ENCODE measurements at regions not wholly inside any gene's neighbourhood (a gene's known extent, or its start where the extent isn't known, plus 50 kb on each side); places are given as distances from the start of the nearest gene placed in this dataset.
A peak's percentile ranks its signal among the peaks of the same experiment; 100 is the strongest.
"Not testable (repeated sequence)": the region's sequence is repeated elsewhere in the genome, so short reads cannot be mapped to it uniquely, and the experiment has no call there.

DNA sequence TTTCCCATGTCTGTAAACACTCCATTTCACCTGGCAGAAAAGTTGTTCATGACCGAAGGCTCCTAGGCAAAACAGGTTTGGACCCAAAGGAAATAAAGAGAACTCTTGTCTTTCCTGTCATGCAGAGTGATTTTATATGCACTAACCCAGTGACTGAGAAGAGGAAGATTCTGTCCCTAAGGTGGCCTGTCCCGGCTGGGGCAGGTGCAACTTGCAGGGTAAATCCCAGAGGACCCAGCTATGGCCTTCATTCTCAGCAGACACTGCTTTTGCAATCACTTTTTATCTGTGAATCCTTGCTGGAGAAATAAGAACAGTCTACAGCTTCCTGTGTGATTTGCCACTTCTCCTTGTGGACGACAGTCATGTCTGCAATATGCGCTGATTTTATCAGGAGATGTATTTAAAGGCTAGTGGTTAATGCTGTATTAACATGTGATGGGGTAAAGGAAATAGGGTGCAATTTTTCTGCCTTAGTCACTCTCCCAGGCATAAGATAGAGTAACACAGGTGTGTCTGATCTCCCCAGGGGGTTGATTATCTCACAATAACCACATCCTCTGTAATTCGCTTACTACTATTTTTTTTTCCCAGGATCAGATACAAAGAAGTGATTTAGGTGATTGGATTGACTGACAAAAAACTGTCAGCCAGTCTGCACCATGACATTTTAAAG, 696.8 kb upstream of the SOX9 start:
- DNase-seq, result no peak

DNA sequence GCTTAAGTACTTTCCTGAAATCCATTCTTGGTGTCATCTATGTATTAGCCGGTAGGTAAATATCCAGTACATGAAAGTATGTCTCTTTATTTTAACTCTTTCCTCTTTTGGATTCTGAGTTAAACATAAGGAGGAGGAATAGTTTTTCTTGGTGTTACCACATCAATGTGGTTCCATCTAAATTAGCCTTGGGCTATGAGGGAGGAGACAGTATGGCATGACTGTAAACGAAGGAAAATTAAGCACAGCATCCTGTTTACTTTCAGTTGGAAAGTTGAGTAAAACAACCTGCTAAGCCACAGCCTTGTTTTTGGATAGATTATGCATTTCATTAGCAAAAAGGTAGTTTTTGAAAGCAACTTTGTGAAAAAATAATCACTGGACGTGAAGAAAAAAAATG, 693.0 kb upstream of the SOX9 start:
- no peak for DNase-seq

DNA sequence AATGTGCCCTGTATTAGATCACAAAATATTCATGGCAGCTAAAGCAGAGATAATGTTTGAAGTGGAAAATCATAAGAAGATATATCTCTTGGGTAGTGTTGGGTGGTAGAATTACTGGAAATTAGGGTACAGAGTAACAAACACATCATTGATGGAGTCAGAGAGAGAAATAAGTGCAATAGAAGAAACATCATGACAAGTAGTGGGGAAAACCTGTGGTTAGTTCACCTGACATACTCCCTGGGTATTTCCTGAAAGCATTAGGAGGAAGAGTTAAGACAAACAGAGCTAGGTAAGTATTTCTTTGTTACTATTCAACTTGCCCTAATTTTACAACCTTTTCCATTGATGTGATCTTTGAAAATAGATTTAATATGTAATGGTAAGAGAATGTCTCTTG, 691.9 kb upstream of the SOX9 start:
- no peak for DNase-seq

DNA sequence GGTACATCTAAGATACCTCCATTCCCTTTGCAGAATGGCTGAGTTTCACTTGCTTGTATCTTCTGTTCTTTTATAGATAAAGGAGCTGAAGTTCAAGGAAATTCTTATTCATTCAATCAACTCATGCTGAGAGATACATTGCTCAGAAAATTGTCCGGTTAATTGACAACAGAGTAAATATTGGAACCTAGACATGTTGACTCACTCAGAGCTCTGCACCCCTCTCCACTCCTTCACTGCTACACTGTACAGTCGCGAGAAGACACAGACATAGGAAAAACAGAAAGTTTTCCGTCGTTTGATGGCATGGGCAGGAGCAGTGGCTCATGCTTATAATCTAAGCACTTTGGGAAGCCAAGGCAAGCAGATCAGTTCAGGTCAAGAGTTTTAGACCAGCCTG, 690.5 kb upstream of the SOX9 start:
- DNase-seq, result no peak

DNA sequence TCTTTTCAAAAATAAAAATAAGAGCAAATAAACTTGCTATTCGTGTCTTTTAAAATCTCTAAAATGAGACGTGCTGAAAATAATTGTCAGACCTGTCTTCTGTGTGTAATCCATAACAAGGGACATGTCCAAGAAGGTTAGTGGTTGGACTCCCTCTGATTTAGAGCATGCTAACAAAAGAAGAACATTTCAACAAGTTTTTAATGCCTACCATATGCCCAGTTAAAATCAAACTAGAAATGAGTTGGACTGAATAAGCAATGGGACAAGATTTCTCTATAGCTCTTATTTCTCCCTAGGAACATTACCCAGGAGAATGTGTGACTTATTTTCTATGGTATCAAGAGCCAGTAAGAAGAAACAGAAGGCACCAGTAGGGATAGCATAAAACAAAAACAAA, 689.7 kb upstream of the SOX9 start:
- DNase-seq, result no peak

DNA sequence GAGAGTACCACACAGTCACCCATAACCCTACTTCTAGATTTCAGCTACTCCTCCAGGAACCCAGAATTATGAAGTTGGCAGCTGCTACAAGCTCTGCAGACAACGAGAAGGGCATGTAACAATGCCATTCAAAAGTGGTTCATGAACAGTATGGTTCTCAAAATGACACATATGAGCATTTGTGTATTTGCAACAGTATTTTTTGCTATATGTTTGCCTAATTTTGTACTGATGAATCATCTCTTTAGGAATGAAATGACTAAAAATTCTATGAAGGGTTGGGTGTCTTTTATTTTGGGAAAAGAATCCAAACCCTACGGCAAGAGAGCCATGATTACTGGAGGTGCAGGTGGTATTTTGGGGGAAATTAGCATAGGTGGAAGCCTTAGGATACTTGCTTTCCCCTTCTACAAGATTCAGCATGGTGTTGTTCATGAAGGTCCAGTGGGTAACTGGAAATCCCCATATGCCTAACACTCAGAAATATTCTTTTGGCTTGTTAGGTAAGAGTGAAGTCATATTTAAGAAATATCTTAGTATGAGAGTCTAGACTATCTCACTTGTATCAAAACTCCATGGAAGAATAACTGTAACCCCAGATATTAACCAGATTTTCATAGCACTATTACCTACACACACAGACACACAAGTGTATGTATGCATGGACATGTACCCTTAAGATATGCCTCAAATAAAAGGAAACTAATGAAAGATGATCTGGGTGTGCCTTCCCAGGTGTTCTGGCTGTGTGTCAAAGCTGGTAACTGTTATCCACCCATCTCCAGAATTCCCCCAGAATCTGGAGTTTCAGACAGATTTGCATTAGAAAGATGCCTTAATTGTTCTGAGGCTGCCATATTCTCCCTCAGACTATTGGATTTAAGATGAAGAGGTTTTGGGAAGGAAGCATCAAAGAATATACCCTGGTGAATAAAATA, 688.2 kb upstream of the SOX9 start:
- no peak for DNase-seq

DNA sequence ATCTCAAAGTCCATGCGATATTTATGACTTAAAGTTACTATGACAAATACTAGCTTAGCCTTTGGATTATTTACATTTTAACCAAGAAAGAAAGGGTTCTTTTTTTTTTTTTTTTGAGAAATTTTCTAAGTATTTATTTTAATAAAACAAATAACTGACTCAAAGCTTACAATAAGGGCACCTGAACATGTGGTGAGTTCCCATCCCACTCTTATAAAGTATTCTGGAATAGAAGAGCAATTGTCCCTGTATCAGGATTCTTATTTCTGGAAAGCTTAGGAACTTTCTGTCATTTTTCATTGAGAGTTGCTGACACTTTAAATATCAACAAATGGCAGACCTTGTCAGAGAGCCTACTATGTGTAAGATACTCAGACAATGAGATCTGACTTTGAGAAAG, 686.1 kb upstream of the SOX9 start:
- no peak for DNase-seq

DNA sequence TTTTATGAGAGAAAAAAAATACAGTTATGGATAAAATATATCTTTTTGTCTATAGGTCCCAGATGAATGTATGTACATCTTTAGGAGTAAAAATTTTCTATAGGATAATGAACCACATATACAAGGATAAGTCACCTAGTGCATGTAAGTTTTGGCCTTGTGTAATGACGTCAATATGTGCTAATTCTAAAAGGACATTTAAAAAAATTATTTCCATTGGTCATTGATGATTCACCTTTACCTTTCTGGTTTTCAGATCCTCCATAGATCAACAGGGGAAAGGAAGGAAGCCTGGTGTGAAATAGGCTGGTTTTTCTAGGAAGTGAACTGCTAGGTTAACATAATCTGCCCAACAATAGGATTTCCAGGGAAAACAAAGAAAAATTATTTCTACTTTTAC, 684.3 kb upstream of the SOX9 start:
- DNase-seq, result no peak

DNA sequence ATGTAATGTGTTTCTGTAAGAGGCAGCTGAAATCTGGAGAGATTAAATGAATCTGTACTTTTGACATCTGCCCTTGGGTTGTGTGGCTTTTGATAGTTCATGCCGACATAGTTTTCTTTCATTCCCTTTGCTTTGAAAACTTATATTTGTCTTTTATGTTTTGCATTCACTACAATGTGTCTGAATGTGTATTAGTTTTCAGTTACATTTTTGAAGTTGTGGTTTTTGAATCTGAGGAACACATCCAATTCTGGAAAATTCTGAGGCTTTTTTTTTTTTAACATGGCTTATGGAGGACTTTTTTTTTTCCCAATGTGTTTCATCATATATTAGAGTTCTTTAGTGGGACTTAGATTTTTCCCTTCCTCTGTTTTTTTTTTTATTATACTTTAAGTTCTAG, 683.7 kb upstream of the SOX9 start:
- DNase-seq, result no peak

DNA sequence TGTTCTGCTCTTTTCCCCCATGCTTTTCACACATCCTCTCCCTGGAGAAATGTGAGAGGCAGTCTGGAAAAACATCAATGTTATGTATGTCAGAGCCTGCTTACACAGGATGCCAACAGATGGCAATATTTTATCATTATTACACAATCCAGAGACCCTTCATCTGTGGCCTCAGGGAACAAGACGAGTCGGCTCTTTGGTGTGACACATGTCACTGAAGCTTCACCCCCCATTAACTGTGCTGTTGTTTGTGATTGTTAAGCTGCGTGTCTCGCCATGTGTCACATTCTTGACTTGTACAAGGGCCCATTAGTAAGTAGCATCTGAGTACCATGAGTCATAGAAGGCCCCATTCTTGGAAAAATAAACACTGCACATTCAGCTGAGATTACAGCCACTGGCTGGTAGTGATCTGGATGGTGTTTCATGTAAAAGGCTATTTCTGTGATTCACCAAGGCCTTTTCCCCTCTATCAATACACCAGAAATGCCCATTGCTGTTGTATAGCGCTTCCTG, 682.1 kb upstream of the SOX9 start:
- DNase-seq, result no peak

DNA sequence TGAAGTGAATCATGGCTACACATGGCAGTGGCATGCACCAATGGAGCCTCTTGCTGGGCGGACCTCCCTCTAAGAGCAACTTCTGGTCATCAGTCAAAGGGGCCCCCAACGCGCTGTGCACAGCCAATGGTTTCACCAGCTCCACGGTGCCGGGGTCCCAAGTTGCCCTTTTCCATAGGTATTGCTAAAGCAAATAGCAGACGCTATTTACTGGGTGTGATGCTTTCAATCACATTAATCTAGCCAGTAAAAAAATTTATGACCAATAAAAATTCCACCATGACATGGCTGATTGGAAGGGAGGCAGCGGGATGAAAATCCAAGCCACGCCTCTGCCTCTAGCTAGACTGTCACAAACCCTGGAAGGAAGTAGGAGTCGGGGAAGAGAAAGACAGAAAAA, 680.3 kb upstream of the SOX9 start:
- DNase-seq, result no peak

DNA sequence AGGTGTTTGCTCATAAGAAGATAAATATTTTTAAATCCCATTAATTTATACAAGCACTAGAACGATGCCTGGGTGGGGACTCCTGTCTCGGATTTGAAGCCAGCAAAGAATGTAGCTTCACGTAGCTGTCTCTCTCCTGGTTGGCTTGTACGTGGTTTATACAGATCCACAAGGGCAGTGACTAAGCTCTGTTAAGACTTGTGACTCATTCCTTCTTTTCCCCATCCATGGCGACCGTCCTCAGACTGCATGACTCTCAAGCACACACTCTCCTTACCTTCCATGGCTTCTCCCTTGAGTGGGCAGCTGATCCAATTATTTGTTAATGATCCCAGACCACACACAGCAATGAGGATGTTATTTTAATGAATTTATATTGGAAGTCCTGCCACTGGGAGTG, 679.7 kb upstream of the SOX9 start:
- DNase-seq, result no peak

DNA sequence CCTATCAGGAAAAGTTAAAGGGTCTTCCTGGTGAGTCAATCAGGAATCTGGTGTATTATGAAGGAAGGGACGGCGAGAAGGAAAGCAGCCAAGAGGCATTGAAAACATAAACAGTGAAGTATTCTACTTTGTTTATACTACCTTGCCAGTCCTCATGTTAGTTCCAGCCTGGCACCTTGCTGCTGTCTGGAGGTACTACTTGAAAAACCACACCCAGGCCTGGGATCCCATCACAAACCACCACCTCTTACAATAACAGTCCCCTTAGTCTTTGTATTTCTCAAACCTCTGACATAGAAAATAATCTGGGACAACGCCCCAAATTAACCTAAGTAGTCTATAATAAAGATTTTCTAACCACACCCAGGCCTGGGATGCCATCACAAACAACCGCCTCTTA, 676.7 kb upstream of the SOX9 start:
- DNase-seq, result no peak

DNA sequence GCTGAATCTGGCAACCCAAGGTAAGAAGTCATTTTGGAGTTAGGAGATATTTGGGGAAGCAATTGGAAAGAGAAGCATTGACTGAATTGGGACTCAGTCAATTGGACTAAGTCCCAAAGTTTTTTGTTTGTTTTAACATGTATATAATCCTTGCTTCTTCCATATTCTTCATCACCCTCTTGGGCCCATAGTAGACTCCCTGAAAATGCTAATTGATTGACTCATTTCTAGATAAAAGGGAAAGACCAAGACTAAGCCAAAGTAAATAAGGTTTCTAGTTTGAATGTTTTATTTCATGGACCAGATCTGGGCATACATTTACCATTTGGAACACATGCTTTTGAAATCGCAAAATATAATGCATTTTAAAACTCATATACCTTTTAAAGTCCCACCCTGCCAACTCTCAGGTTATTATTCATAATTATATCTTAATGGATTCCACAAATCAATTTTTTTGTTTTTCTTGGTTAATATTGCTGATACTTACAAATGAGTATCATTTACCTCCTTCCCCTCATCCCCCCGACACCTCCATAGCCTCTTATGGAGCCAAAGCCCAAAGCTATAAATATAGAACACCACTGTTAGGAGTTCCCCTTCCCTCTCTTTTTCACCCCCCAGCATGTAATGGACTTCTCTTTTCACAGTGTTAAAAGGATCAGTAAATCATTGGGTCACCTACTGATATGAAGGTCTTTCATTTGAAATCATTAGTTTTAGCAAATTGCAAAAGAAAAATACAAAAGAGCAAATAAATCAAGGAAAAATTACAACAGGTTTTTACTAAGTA, 674.0 kb upstream of the SOX9 start:
- no peak for DNase-seq

DNA sequence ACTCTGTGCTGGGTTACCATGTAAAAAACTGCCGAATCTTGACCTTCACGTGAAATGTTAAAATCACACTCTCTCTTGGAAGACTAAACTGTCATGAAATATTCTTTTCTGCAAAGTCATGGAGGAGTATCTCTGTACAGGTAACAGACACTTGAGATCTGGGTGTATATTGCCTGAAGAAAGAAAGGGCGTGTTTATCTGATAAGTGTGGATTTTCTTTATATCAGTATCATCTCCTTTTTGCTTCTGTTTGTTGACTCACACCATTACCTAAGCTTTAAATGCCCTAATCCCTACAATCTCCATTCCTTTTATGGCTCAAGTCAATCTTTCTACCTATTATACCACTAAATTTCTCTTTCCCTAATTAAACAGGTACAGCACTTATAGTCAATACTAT, 673.2 kb upstream of the SOX9 start:
- no peak for DNase-seq

DNA sequence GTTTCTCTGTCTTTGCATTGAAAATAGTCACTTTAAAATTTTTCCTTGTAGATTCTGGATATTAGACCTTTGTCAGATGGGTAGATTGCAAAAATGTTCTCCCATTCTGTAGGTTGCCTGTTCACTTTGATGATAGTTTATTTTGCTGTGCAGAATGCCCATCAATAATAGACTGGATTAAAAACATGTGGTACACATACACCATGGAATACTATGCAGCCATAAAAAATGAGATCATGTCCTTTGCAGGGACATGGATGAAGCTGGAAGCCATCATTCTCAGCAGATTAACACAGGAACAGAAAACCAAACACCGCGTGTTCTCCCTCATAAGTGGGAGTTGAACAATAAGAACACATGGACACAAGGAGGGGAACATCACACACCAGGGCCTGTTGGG, 670.2 kb upstream of the SOX9 start:
- DNase-seq, result not testable (repeated sequence)

DNA sequence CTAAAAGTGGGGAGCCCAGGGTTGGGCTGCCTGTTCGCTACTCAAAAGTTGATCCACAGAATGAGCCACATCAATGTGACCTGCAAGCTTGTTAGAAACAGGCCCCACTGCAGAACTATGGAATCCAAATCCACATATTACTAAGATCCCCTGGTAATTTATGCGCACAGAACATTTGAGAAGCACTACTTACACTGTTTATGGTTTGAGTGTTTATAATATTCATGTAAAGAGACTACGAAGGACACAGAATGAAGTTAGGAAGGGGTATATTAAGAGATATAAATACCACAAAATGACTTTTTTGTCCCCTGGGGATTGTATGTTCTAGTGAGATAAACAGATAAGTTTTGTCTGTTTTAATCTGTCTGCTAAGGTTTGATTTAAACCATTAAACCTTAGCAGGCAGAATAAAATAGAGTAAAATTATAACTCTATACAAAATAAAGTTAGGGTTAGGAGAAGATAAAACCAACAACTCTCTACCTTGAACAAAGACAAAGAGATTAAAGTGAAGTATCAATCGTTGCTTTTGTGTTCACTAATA, 666.9 kb upstream of the SOX9 start:
- DNase-seq, result no peak

DNA sequence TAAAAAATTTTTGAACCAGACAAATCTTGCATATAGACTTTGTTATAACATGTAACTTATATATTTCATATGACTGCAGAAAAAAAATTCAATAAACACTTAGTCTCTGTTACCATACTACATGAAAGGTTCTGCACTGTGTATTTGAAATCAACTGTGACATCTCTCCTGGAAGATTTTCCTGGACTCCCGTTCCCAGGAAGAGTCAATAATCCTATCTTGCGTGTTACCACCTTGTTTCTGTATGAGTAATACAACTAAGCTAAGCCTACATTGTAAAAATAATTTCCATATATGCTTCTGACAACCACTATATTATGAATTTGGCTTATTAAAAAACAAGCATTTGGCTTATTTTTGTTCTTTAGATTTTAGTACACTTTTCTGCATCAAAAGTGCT, 665.6 kb upstream of the SOX9 start:
- no peak for DNase-seq

DNA sequence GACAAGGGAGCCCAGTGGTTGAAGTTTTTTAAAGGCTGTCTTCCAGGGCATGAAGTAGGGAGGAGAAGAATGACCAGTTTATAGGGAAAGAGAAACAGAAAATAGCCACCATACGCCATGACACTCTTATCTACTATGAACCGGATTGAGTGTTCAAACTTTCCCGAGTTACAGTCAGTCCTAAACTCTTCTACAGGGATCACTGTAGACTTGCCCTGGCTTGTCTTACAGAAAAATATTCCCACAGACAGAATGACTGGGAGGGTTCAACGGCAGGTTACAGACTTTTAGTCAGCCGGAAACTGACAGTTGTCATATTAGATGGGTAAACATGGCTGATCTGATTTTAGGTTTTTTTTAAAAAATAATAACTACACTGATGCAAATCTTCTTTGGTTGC, 662.5 kb upstream of the SOX9 start:
- no peak for DNase-seq

DNA sequence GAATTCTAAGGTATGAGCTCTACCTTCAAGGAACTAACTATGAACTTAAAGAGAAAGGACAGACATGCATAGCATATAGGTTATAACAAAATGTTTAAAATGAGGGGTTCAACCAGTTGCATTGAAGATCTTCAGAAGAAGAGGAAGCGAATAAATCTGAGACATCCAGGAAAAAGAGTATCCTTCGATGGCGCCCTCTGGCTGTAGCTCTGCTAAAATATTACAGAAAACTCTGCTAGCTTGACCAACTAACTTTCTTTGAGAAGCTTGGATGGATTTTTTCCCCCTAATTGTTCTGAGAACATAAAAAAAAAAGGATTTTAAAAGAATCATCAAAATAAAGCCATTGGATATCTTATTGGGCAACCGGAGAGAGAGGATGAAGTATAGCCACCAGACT, 659.9 kb upstream of the SOX9 start:
- peak; percentile 31 for DNase-seq

DNA sequence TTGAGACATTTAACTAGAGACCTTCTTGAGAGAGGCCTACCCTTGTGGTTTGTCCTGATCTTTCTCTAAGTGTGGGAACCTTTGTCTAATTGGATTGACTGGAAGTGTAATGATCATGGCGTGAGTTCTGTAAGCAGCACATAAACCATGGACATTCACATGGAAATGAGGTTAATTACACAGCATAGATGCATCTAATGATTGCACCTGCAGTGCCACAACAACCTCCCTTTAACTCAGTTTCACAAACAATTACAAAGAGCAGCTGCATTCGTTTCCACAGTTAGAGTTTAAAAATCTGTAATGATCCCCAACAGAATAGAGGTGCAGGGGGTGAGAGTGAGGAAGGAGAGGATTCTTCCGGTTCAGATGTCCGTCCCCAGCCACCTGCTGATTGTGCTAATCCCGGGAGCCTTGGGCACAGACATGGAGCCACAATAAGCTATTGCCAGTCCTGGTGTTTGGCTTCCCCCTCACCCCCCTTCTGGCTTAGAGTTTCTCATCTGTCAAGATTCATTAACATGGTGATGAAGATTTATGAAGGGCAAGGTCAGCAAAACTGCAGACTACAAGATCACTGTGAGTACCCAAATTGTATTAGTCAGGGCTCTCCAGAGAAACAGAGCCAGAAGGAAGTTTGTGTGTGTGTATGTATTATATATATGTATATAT, 659.2 kb upstream of the SOX9 start:
- no peak for DNase-seq

DNA sequence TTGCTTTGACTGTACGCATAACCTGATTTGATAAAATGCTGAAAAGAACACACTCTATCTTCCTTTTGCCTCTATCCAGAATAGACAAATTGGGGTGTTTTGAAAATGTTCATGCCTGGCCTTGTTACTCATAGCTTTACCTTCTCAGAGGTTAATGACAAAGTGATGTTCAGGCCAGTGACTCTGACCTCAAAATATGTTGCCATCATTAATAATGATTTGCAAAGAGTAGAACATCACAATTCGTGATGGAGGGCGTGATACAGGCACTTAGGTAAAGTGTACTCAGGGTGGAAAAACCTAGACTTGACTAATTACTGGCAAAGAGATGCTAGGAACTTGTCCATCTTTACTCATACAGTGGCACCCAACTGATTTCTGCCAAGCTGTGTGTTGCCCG, 656.6 kb upstream of the SOX9 start:
- DNase-seq, result no peak

DNA sequence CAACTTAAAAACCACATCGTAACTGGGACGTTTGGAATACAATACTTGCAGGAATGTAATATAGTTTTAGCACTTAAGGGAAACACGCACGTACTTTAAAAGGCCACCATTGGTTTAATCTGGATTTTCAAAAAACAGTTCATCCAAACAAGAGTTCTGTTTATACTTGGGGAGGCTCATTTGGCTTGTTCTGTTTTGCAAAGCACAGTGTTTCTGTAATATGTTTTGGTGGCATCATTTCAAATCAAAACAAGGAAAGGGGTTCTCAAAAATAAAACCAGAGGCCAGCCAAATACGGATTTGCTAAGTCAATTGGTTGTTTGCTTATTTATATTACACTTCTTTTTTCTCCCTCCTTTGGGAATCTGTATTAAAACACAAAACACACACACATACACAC, 656.1 kb upstream of the SOX9 start:
- no peak for DNase-seq

Data from hematopoietic multipotent progenitor cell treated with erythropoietin and hydrocortisone succinate and interleukin-3 and kit ligand, for 4 days (in vitro differentiated cells).